Lung (tissue), 11 donors: ENCODE measurements at regions not wholly inside any gene's neighbourhood (a gene's known extent, or its start where the extent isn't known, plus 50 kb on each side); places are given as distances from the start of the nearest gene placed in this dataset.

Experiments used
- ATAC-seq: fragments of 200-7000 bp; cut with Tn5 transposase; one replicate; pipeline ENCODE4 v1.9.1; 2020; ENCODE audit warnings: moderate number of reproducible peaks; ENCODE audit not compliant: insufficient read depth, low FRiP score
- DNase-seq, 3 donors: peaks; one replicate each; pipeline ENCODE4 v3.0.0-alpha.2; 2013 to 2017
- H3K27ac ChIP-seq, 2 donors: one replicate each; pipeline ENCODE4 v1.5.1; 2013; ENCODE audit warnings: mild to moderate bottlenecking in 2 of 2, moderate library complexity in 2 of 2, control low read depth in 1 of 2, inconsistent platforms in 1 of 2, low read depth in 1 of 2, low read length in 1 of 2
- H3K27me3 ChIP-seq, 3 donors: one replicate each; pipeline ENCODE4 v1.5.1; 2013; ENCODE audit warnings: low read length in 2 of 3; ENCODE audit not compliant: control insufficient read depth in 3 of 3, insufficient read depth in 3 of 3
- H3K36me3 ChIP-seq, 4 donors: one replicate each; pipeline ENCODE4 v1.5.1; 2013; ENCODE audit warnings: low read length in 4 of 4, mild to moderate bottlenecking in 1 of 4, moderate library complexity in 1 of 4; ENCODE audit not compliant: control insufficient read depth in 4 of 4, insufficient read depth in 4 of 4
- H3K4me1 ChIP-seq, 5 donors: one replicate each; pipeline ENCODE4 v1.5.1; 2013; ENCODE audit warnings: low read length in 5 of 5, mild to moderate bottlenecking in 2 of 5, moderate library complexity in 1 of 5; ENCODE audit not compliant: control insufficient read depth in 5 of 5, insufficient read depth in 5 of 5
- H3K4me3 ChIP-seq: one replicate; pipeline ENCODE4 v1.5.1; 2013; ENCODE audit warnings: mild to moderate bottlenecking, control low read depth, moderate library complexity
- H3K9ac ChIP-seq, 2 donors: one replicate each; pipeline ENCODE4 v1.5.1; 2013; ENCODE audit warnings: low read length in 2 of 2, control low read depth in 1 of 2; ENCODE audit not compliant: insufficient read depth in 1 of 2
- H3K9me3 ChIP-seq, 4 donors: one replicate each; pipeline ENCODE4 v1.5.1; 2013; ENCODE audit warnings: low read length in 3 of 4, mild to moderate bottlenecking in 1 of 4, moderate library complexity in 1 of 4; ENCODE audit not compliant: control insufficient read depth in 4 of 4, insufficient read depth in 3 of 4
- WGBS, 2 donors: extraction: QIAGEN DNeasy Blood & Tissue Kit; methylation state at CpG; one replicate each; pipeline ENCODE4 v1.1.7; 2013; 5-methylcytosine and 5-hydroxymethylcytosine counted together
- TF ChIP-seq, protein P1 (sequence below): IDR thresholded peaks from 2 replicates; pipeline ENCODE4 v1.5.1; 2012; ENCODE audit warnings: mild to moderate bottlenecking; ENCODE audit errors: control extremely low read depth, extremely low read depth
- donor health status: control.
- donor health status: control.
- donor health status: Bipolar disorder and iron deficiency.
- donor health status: healthy.
- donor health status: DM: yes; HTN: yes; CAD: no.

DNA sequence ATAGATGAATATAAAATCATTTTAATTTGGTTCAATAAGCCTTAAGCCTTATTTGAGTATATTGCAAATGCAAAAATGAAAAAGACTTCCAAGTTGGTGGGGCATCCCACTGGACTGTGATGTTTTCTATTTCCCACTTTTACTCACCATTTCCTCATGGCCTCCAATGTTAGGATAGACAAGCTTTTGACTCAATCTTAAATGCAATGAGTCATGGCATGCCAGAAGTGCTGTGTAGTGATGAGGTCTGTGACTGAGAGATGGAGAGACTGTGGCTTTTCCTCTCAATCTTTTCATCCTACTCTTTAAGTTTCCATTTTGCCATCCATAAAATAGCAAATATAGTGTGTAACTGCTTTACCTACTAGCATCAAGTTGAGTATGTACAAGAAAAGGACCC lies 1401.2 kb upstream of the CELF4 start:
- Histone ChIP-seq H3K4me3 (no peak overlapping the region), H3K27me3 (no peaks in the 10 kb centered on the region), H3K9me3 (peaks cover 0 to 2% (median 0%) of the 10 kb centered on the region in 4 donors), H3K9ac (no peak overlapping the region), H3K36me3 (no peaks in the 10 kb centered on the region), H3K4me1 (peaks cover 0 to 1% (median 0%) of the 10 kb centered on the region in 5 donors), H3K27ac (no peak overlapping the region)
- ATAC-seq (no peak), DNase-seq (no peak)
- TF ChIP-seq, protein P1, sequence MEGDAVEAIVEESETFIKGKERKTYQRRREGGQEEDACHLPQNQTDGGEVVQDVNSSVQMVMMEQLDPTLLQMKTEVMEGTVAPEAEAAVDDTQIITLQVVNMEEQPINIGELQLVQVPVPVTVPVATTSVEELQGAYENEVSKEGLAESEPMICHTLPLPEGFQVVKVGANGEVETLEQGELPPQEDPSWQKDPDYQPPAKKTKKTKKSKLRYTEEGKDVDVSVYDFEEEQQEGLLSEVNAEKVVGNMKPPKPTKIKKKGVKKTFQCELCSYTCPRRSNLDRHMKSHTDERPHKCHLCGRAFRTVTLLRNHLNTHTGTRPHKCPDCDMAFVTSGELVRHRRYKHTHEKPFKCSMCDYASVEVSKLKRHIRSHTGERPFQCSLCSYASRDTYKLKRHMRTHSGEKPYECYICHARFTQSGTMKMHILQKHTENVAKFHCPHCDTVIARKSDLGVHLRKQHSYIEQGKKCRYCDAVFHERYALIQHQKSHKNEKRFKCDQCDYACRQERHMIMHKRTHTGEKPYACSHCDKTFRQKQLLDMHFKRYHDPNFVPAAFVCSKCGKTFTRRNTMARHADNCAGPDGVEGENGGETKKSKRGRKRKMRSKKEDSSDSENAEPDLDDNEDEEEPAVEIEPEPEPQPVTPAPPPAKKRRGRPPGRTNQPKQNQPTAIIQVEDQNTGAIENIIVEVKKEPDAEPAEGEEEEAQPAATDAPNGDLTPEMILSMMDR, result no peak

DNA sequence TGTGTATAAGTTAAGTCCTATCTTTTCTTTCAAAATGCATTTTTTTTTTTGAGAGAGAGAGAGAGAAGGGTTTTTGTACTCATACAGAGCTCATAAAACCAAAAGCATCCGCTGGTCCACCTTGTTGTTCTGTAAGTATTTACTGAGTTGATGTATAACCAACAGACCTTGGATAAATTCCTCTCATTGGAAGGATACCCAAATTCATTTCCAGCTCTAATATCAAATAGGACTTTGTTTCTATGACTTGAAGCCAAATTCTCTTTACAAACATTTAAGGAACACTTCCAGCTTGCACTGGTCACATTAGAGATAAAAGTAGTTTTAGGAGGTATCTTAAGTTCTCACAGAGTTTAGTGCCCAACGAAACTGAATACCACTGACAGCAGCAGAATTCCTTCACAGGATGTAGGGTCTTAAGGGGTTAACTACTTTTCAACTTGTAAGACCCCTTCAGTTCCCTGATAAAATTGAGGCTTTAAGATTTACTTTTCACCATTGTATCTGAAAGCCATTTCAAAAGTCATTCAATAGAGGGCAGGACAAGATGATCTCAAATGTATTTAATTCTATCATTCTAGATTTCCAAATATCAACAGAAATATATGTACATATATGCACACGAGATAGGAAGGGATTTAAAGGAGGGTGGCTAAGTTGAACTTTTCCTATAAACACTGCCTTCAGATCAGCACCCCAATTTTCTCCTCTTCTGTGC lies 1398.5 kb upstream of the CELF4 start:
- no peak for DNase-seq
- no peak for ATAC-seq
- Histone ChIP-seq H3K36me3 (no peaks in the 10 kb centered on the region), H3K4me1 (peaks cover 0 to 3% (median 0%) of the 10 kb centered on the region in 5 donors), H3K9ac (no peak overlapping the region), H3K4me3 (no peak overlapping the region), H3K27me3 (no peaks in the 10 kb centered on the region), H3K9me3 (peaks cover 0 to 2% (median 0%) of the 10 kb centered on the region in 4 donors), H3K27ac (no peak overlapping the region)
- TF ChIP-seq, protein P1, result no peak
- WGBS, 2 donors, result 53 to 58% methylated on average over 3 of the region's 3 CpGs

DNA sequence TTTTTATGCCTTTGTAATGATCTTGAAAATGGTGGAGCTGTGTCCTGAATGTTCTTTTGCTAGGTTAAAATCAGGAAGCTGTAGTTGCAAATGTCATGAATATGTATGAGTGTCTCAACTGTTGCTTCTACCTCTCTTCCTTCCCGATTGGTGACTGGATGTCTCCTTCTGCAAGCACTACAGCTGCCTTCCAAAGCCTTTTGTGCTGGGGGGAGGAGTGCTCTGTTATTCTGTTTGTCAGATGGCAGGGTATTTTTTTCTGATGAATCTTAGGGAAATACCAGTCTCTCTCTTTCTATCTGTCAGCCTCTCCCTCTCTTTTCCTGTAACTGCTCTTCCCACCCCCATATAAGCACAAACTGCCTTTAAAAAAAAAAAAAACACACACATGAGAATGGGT lies 1396.3 kb upstream of the CELF4 start:
- no peak overlapping the region for H3K4me3 ChIP-seq
- no peak overlapping the region for H3K27ac ChIP-seq
- WGBS, 2 donors, result 33 to 83% methylated on average over 1 of the region's 1 CpG
- H3K27me3 ChIP-seq, result no peaks in the 10 kb centered on the region
- no peaks in the 10 kb centered on the region for H3K36me3 ChIP-seq
- H3K9me3 ChIP-seq, result no peaks in the 10 kb centered on the region
- TF ChIP-seq, protein P1, result no peak
- peaks cover 0 to 3% (median 0%) of the 10 kb centered on the region in 5 donors for H3K4me1 ChIP-seq
- DNase-seq (no peak), ATAC-seq (no peak)
- no peak overlapping the region for H3K9ac ChIP-seq

DNA sequence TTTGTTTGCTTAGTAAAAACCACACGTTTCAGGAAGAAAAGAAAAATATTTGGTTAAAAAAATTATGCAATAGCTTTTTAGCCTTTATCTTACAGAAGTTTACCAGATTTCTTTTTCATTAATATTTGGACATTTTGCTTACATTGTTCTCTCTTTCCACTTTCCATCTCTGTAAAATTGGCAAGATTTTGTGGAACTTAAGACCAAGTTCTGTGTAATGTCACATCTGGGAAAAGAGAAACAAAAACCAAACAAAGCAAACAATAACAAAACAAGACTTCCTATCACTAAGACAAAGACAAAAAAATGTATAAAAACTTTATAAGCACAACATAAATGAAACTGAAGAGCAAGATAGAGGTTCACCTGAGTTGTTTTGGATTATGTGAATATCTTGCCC lies 1392.1 kb upstream of the CELF4 start:
- TF ChIP-seq, protein P1, result no peak
- no peak overlapping the region for H3K4me3 ChIP-seq

More for the DNA sequence above, 1392.1 kb upstream of the CELF4 start:
- ATAC-seq, result no peak
- DNase-seq, result peak in 2 of 3 donors; percentile 54 to 58
- Histone ChIP-seq H3K9me3 (no peaks in the 10 kb centered on the region), H3K4me1 (peaks cover 0 to 3% (median 0%) of the 10 kb centered on the region in 5 donors), H3K27ac (no peak overlapping the region), H3K36me3 (no peaks in the 10 kb centered on the region), H3K27me3 (no peaks in the 10 kb centered on the region), H3K9ac (no peak overlapping the region)
- WGBS, 2 donors, result 18 to 42% methylated on average over 1 of the region's 1 CpG
